Thyroid gland (tissue), 4 donors: ENCODE measurements at regions not wholly inside any gene's neighbourhood (a gene's known extent, or its start where the extent isn't known, plus 50 kb on each side); places are given as distances from the start of the nearest gene placed in this dataset.

ENCODE experiments used
- POLR2A ChIP-seq, 2 donors: fragments of 450-650 bp; IDR thresholded peaks; one replicate each; pipeline ENCODE4 v1.6.1; 2017; ENCODE audit warnings: antibody characterized with exemption in 2 of 2, mild to moderate bottlenecking in 2 of 2, moderate library complexity in 1 of 2
- TF ChIP-seq, protein P1 (sequence below), 6 experiments: fragments of 200-600 bp in 3 of 6; fragments of 450-650 bp in 3 of 6; sonication (generic) in 3 of 6; IDR thresholded peaks; one replicate each; pipeline ENCODE4 v1.5.1; 2016 to 2019; ENCODE audit warnings: antibody characterized with exemption in 6 of 6, mild to moderate bottlenecking in 2 of 6, inconsistent platforms in 1 of 6, moderate library complexity in 1 of 6

- TF ChIP-seq, protein P1, sequence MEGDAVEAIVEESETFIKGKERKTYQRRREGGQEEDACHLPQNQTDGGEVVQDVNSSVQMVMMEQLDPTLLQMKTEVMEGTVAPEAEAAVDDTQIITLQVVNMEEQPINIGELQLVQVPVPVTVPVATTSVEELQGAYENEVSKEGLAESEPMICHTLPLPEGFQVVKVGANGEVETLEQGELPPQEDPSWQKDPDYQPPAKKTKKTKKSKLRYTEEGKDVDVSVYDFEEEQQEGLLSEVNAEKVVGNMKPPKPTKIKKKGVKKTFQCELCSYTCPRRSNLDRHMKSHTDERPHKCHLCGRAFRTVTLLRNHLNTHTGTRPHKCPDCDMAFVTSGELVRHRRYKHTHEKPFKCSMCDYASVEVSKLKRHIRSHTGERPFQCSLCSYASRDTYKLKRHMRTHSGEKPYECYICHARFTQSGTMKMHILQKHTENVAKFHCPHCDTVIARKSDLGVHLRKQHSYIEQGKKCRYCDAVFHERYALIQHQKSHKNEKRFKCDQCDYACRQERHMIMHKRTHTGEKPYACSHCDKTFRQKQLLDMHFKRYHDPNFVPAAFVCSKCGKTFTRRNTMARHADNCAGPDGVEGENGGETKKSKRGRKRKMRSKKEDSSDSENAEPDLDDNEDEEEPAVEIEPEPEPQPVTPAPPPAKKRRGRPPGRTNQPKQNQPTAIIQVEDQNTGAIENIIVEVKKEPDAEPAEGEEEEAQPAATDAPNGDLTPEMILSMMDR (IDR thresholded peaks at IDR 0.05): no peak
- TF ChIP-seq POLR2A (IDR thresholded peaks at IDR 0.05): no peak
Measured at GRCh38 chr20:48392407-48393310, 435.1 kb downstream of the PREX1 start.
